ENCODE measurements at regions not wholly inside any gene's neighbourhood (a gene's known extent, or its start where the extent isn't known, plus 50 kb on each side); places are given as distances from the start of the nearest gene placed in this dataset.

DNA sequence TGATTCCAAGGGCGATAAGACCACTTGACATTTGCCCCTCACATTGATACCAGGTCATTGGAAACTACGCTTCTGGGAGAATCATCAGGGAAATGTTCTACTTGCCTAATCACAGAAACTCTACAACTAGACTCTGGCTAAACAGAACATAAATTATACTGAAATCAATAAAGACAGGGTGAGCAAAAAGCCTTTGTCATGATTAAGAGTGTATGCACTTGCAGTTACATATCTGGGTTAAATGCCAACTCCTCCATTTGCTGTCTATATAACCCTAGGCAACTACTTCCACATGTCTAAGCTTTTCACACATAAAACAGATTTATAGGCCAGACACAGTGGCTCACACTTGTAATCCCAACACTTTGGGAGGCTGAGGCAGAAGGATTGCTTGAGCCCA lies 125.7 kb downstream of the PHLDA1 start:
- H3K4me1 ChIP-seq (ENCODE audit: insufficient read depth): peaks cover 8% of the 10 kb centered on the region; the same call in 1 of the 2 replicates
- in situ Hi-C loops (cut with MboI): no loop called here
- H3K9me3 ChIP-seq (ENCODE audit: low read depth): no peaks in the 10 kb centered on the region
- H3K27me3 ChIP-seq (replicated peaks; ENCODE audit: insufficient read depth): no peaks in the 10 kb centered on the region
- WGBS, 2 experiments (ENCODE audit: low coverage in 1 of 2, low lambda C conversion rate in 2 of 2, missing lambda C conversion rate in 2 of 2): 69 to 70% methylated on average over 2 of the region's 2 CpGs
- H3K79me2 ChIP-seq (ENCODE audit: insufficient read depth): no peaks in the 10 kb centered on the region
- H3K4me2 ChIP-seq (ENCODE audit: unreplicated experiment): no peak overlapping the region
- no peaks in the 10 kb centered on the region for H4K20me1 ChIP-seq (ENCODE audit: insufficient read depth)
- H3K9me2 ChIP-seq (ENCODE audit: insufficient read depth): no peaks in the 10 kb centered on the region
- no peak overlapping the region for H3K9ac ChIP-seq
- 0 out of 2 replicates have a peak, but pooled peaks cover 5% of the 10 kb centered on the region for H3F3A ChIP-seq (ENCODE audit: insufficient read depth)
- no peak overlapping the region for H3K4me3 ChIP-seq
- no peak overlapping the region for H3K27ac ChIP-seq
- DNase-seq: no peak
- no peaks in the 10 kb centered on the region for H3K36me3 ChIP-seq (ENCODE audit: low read depth)
- H2AFZ ChIP-seq: no peak overlapping the region
- TF ChIP-seq EZH2 (IDR thresholded peaks at IDR 0.05; ENCODE audit: insufficient read depth, poor library complexity, severe bottlenecking): no peak
- no peak for TF ChIP-seq EZH2phosphoT487 (IDR thresholded peaks at IDR 0.05; ENCODE audit: insufficient read depth, low read depth)

GRCh38 chr12:75900781-75901254 lies 130.8 kb downstream of the PHLDA1 start:
- Histone ChIP-seq H2AFZ (peak overlapping the region; percentile 54; the same call in 1 of the 2 replicates), H4K20me1 (ENCODE audit: insufficient read depth) (no peaks in the 10 kb centered on the region), H3F3A (ENCODE audit: insufficient read depth) (no peaks in the 10 kb centered on the region), H3K79me2 (ENCODE audit: insufficient read depth) (no peaks in the 10 kb centered on the region), H3K4me1 (ENCODE audit: insufficient read depth) (no peaks in the 10 kb centered on the region), H3K27me3 (replicated peaks; ENCODE audit: insufficient read depth) (no peaks in the 10 kb centered on the region), H3K4me3 (no peak overlapping the region), H3K9me3 (ENCODE audit: low read depth) (no peaks in the 10 kb centered on the region), H3K36me3 (ENCODE audit: low read depth) (no peaks in the 10 kb centered on the region), H3K9ac (no peak overlapping the region), H3K4me2 (ENCODE audit: unreplicated experiment) (no peak overlapping the region), H3K27ac (no peak overlapping the region), H3K9me2 (ENCODE audit: insufficient read depth) (no peaks in the 10 kb centered on the region)
- no peak for DNase-seq
- WGBS, 2 experiments (ENCODE audit: low coverage in 1 of 2, low lambda C conversion rate in 2 of 2, missing lambda C conversion rate in 2 of 2): 78 to 84% methylated on average over 11 of the region's 11 CpGs
- no peak for TF ChIP-seq EZH2phosphoT487 (IDR thresholded peaks at IDR 0.05; ENCODE audit: insufficient read depth, low read depth)
- TF ChIP-seq EZH2 (IDR thresholded peaks at IDR 0.05; ENCODE audit: insufficient read depth, poor library complexity, severe bottlenecking): no peak
- in situ Hi-C loops (cut with MboI): no loop called here

DNA sequence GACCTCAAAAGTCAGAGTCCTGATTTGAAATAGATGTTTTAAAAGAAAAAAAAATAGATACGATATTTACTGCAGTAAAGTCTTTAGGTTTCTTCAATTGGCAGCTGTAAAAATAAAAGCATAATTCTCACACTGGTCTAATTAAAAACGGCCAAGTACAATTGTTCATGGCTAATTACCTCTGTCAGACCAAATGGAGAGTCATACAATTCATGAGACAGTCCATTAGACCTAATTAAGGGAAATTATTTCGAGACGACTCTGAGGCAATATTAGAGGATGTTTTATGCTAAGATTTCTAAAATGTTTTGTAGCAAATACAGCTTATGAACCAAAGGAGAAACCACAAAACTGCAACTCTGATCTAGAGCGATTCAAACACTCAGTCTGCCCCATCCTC lies 131.3 kb downstream of the PHLDA1 start:
- TF ChIP-seq EZH2phosphoT487 (IDR thresholded peaks at IDR 0.05; ENCODE audit: insufficient read depth, low read depth): no peak
- TF ChIP-seq EZH2 (IDR thresholded peaks at IDR 0.05; ENCODE audit: insufficient read depth, poor library complexity, severe bottlenecking): no peak
- H3K9me2 ChIP-seq (ENCODE audit: insufficient read depth): no peaks in the 10 kb centered on the region
- H3K27me3 ChIP-seq (replicated peaks; ENCODE audit: insufficient read depth): no peaks in the 10 kb centered on the region
- WGBS, 2 experiments (ENCODE audit: low coverage in 1 of 2, low lambda C conversion rate in 2 of 2, missing lambda C conversion rate in 2 of 2): 51 to 55% methylated on average over 5 of the region's 5 CpGs
- H4K20me1 ChIP-seq (ENCODE audit: insufficient read depth): no peaks in the 10 kb centered on the region
- H2AFZ ChIP-seq: peak overlapping the region; percentile 54; the same call in 1 of the 2 replicates
- H3K27ac ChIP-seq: no peak overlapping the region
- H3K4me3 ChIP-seq: no peak overlapping the region
- H3K9ac ChIP-seq: no peak overlapping the region
- H3K4me1 ChIP-seq (ENCODE audit: insufficient read depth): no peaks in the 10 kb centered on the region
- DNase-seq: no peak
- H3K36me3 ChIP-seq (ENCODE audit: low read depth): no peaks in the 10 kb centered on the region
- H3F3A ChIP-seq (ENCODE audit: insufficient read depth): no peaks in the 10 kb centered on the region
- no peaks in the 10 kb centered on the region for H3K79me2 ChIP-seq (ENCODE audit: insufficient read depth)
- no peaks in the 10 kb centered on the region for H3K9me3 ChIP-seq (ENCODE audit: low read depth)
- in situ Hi-C loops (cut with MboI): no loop called here
- no peak overlapping the region for H3K4me2 ChIP-seq (ENCODE audit: unreplicated experiment)

DNA sequence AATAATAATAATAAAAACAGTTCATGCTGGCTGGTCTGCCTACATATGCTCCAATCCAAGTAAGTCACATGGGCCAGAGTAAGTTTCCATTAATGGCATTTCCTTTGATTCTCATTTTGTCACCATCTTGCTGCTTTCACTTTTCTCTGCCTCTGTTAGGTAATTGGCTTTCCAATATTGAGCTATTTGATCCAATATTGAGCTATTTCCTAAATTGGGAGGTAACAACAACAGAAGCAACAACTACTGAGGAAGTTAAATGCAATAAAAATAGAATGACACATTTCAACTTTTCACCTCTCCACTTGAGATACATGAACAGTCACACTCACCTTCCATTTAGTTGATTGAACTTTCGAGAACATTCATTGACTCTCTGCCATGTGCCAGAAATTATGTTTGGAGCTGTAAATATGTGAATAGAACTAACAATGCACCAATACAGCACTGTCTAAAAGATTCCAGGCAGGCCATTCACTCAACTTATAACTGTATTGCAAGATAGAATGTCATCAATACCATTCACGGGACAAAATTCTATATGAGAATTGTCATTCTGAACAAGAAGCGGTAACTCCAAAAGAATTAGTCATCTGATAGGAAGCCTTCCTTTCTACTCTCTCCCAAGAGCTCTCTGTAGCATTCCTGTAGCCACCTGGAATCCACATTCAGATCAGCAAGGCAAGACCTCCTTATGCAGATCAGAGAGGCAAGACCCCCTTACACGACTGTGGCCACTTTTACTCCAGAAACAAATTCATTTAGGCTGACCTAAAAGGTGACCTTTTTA lies 136.4 kb downstream of the PHLDA1 start:
- no peaks in the 10 kb centered on the region for H3K9me3 ChIP-seq (ENCODE audit: low read depth)
- H3K4me1 ChIP-seq (ENCODE audit: insufficient read depth): peaks cover 2% of the 10 kb centered on the region; the same call in 1 of the 2 replicates
- no peaks in the 10 kb centered on the region for H3K27me3 ChIP-seq (replicated peaks; ENCODE audit: insufficient read depth)
- no peak overlapping the region for H3K9ac ChIP-seq
- no peak overlapping the region for H3K27ac ChIP-seq
- no peaks in the 10 kb centered on the region for H3K79me2 ChIP-seq (ENCODE audit: insufficient read depth)
- H3K4me2 ChIP-seq (ENCODE audit: unreplicated experiment): no peak overlapping the region
- no peak overlapping the region for H2AFZ ChIP-seq
- H3K4me3 ChIP-seq: no peak overlapping the region
- H4K20me1 ChIP-seq (ENCODE audit: insufficient read depth): no peaks in the 10 kb centered on the region
- WGBS, 2 experiments (ENCODE audit: low coverage in 1 of 2, low lambda C conversion rate in 2 of 2, missing lambda C conversion rate in 2 of 2): 97 to 98% methylated on average over 4 of the region's 4 CpGs
- H3K9me2 ChIP-seq (ENCODE audit: insufficient read depth): no peaks in the 10 kb centered on the region
- no peaks in the 10 kb centered on the region for H3K36me3 ChIP-seq (ENCODE audit: low read depth)
- no peak for DNase-seq
- peaks cover 4% of the 10 kb centered on the region for H3F3A ChIP-seq (ENCODE audit: insufficient read depth)
- TF ChIP-seq EZH2phosphoT487 (IDR thresholded peaks at IDR 0.05; ENCODE audit: insufficient read depth, low read depth): no peak
- TF ChIP-seq EZH2 (IDR thresholded peaks at IDR 0.05; ENCODE audit: insufficient read depth, poor library complexity, severe bottlenecking): no peak
- in situ Hi-C loops (cut with MboI): no loop called here
